Heart left ventricle (tissue), 13 donors: ENCODE measurements at regions not wholly inside any gene's neighbourhood (a gene's known extent, or its start where the extent isn't known, plus 50 kb on each side); places are given as distances from the start of the nearest gene placed in this dataset.

Experiments used
- CTCF ChIP-seq, 12 donors: fragments of 200-600 bp; sonication (generic) in 4 of 12; IDR thresholded peaks; one replicate each; pipeline versions ENCODE4 v1.5.0 to v1.8.0; 2018 to 2022; ENCODE audit warnings: antibody characterized with exemption in 12 of 12, mild to moderate bottlenecking in 5 of 12
- POLR2A ChIP-seq, 2 donors: fragments of 450-650 bp; IDR thresholded peaks; one replicate each; pipeline ENCODE4 v1.6.1; 2017; ENCODE audit warnings: antibody characterized with exemption in 2 of 2, mild to moderate bottlenecking in 2 of 2, moderate library complexity in 2 of 2
- donor health status: ischemic (EF 13 %, LVEDD 7.1; RV severe dilation, severe dysfunction).
- donor health status: DM: no; HTN: yes; CAD: no.
- donor health status: DM: no; HTN: no; CAD: no.
- donor health status: ischemic (EF 25% LVEDD 6.9; RV normal size, moderate dysfunction).
- donor health status: ischemic (EF 25% LVEDD 5.7; RV mildly dilated, moderate dysfunction).
- donor health status: ischemic (EF 35%, LVEDD 5.7; RV mildly dilated, moderate dysfunction).
- donor health status: nonischemic (EF 11% LVEDD 7.7; RV severe dilation, severe dysfunction).
- donor health status: DM: yes; HTN: yes; CAD: no.
- donor health status: PGD.
- donor health status: ischemic (EF 29% LVEDD 5.4; RV normal size, mild dysfunction).
- donor health status: nonischemic (EF 23%, LVEDD 6.1; RV moderate dilation, normal function).

DNA sequence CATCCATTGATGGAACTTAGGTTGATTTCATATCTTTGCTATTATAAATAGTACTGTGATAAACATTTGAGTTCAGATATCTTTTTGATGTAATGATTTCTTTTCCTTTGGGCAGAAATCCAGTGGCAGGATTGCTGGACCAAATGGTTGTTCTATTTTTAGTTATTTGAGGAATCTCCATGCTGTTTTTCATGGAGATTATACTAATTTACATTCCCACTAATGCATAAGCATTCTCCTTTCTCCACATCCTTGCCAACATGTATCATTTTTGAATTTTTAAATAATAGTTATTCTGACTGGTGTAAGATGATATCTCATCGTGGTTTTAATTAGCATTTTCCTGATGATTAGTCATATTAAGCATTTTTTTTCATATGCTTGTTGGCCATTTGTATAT is 144.0 kb upstream of the SUCLG2 start:
- TF ChIP-seq CTCF (IDR thresholded peaks at IDR 0.05) (no peak), POLR2A (IDR thresholded peaks at IDR 0.05) (no peak)
